Suprapubic skin (tissue), 4 donors: ENCODE measurements at regions not wholly inside any gene's neighbourhood (a gene's known extent, or its start where the extent isn't known, plus 50 kb on each side); places are given as distances from the start of the nearest gene placed in this dataset.

Experiments used
- EP300 ChIP-seq: sonication (generic); formaldehyde crosslinking; IDR thresholded peaks from one replicate; pipeline ENCODE4 v1.6.1; 2017; ENCODE audit warnings: antibody characterized with exemption
- POLR2A ChIP-seq, 2 donors: fragments of 450-650 bp; IDR thresholded peaks; one replicate each; pipeline ENCODE4 v1.6.1; 2017; ENCODE audit warnings: antibody characterized with exemption in 2 of 2, mild to moderate bottlenecking in 2 of 2, moderate library complexity in 2 of 2
- POLR2AphosphoS5 ChIP-seq, 3 donors: sonication (generic); formaldehyde crosslinking; IDR thresholded peaks; one replicate each; pipeline ENCODE4 v1.6.1; 2017; ENCODE audit warnings: antibody characterized with exemption in 3 of 3
- TF ChIP-seq, protein P1 (sequence below), 2 donors: fragments of 200-600 bp in 1 of 2; fragments of 450-650 bp in 1 of 2; sonication (generic) in 1 of 2; IDR thresholded peaks; one replicate each; pipeline ENCODE4 v1.5.1; 2016 to 2019; ENCODE audit warnings: antibody characterized with exemption in 2 of 2, mild to moderate bottlenecking in 1 of 2, moderate library complexity in 1 of 2

DNA sequence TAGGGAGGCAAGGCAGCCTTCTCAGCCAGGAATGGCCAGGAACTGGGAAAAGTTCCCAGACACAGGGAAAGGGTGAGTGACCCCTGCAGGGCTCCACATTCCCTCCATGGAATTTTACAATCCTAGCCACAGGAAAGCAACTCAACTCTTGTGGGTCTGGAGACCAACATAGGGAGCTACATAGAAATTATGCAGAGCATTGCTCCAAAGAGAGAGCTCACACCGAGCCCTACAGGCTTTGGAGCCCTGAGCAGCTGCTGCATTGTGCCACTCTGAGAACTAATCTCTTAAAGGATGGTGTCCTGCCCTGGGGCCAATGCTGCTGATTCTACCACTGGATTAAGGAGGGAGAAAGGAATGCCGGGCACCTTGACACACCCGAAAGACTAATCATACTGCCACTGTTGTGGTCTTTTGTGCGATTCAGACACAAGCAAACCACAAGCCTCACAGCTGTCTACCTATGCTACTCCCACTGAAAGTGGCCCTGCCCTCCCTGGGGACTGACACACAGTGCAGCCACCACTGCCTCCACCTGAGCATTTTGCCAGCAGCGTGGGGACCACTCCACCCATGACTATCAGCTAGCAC is 1089.8 kb upstream of the NUDT12 start:
- TF ChIP-seq, protein P1, sequence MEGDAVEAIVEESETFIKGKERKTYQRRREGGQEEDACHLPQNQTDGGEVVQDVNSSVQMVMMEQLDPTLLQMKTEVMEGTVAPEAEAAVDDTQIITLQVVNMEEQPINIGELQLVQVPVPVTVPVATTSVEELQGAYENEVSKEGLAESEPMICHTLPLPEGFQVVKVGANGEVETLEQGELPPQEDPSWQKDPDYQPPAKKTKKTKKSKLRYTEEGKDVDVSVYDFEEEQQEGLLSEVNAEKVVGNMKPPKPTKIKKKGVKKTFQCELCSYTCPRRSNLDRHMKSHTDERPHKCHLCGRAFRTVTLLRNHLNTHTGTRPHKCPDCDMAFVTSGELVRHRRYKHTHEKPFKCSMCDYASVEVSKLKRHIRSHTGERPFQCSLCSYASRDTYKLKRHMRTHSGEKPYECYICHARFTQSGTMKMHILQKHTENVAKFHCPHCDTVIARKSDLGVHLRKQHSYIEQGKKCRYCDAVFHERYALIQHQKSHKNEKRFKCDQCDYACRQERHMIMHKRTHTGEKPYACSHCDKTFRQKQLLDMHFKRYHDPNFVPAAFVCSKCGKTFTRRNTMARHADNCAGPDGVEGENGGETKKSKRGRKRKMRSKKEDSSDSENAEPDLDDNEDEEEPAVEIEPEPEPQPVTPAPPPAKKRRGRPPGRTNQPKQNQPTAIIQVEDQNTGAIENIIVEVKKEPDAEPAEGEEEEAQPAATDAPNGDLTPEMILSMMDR (IDR thresholded peaks at IDR 0.05) = no peak
- TF ChIP-seq POLR2A (IDR thresholded peaks at IDR 0.05) = no peak
- no peak for TF ChIP-seq POLR2AphosphoS5 (IDR thresholded peaks at IDR 0.05)
- no peak for TF ChIP-seq EP300
